ENCODE measurements at regions not wholly inside any gene's neighbourhood (a gene's known extent, or its start where the extent isn't known, plus 50 kb on each side); places are given as distances from the start of the nearest gene placed in this dataset.

DNA sequence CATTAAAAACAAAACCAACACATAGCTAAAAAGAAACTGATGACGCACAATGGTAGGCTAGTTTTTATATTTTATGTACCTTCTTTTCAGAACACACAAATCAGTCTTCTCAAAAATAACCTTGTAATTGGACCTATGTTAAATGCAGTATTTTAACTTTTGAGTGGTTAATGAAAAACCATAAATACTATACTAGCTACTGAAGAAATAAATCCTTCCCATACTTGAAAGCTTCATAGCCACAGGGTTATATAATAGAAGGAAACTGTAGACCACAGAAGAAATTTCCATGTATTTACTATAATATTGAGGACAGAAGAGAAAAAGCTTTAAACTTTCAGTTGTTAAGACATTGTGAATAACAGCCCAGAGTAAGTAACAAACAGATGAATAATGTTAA, 1094.3 kb upstream of the SLC10A2 start:
- Histone ChIP-seq H3K27me3 (no peaks in the 10 kb centered on the region), H3K9me3 (no peaks in the 10 kb centered on the region), H3K27ac (no peak overlapping the region), H3K4me3 (no peak overlapping the region), H3K4me1 (no peaks in the 10 kb centered on the region), H3K36me3 (no peaks in the 10 kb centered on the region)
- intact Hi-C loops (cut with DNase I) = no loop called here
- TF ChIP-seq CTCF (IDR thresholded peaks at IDR 0.05) = no peak
- DNase-seq (ENCODE audit: low spot score in 2 of 2) = no peak

DNA sequence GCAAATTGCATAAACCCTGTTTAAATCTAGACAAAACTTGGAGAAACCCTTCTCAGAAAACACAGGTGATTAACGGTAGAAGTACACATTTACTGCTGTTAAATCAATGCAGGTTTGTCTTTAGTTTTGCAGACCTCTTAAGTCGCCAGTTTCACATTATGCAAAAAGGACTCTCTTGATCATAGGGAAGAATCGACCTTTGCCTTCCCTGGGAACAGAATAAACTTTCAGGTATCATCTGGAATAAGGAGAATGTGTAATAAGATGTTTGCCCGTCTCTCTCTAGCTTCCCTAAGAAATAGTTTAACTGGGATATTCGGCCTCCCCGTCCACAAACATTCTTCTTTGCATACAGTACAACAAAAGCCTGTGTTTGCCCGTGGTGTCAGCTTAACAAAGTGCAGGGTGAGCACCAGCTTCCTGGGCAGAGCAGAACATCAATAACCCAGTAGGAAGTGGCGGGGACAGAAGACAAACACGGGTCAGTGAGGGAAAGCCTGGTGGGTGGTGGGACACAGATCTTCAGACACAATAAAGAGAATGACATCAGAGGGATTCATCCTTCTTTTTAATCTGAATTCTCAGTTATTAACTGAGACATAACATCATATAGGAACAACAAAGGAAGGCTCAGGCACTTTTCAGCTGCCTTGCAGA, 1077.7 kb upstream of the SLC10A2 start:
- Histone ChIP-seq H3K9me3 (no peaks in the 10 kb centered on the region), H3K4me3 (no peak overlapping the region), H3K27me3 (no peaks in the 10 kb centered on the region), H3K36me3 (no peaks in the 10 kb centered on the region), H3K4me1 (no peaks in the 10 kb centered on the region), H3K27ac (no peak overlapping the region)
- no peak for TF ChIP-seq CTCF (IDR thresholded peaks at IDR 0.05)
- intact Hi-C loops (cut with DNase I) = no loop called here
- no peak for DNase-seq (ENCODE audit: low spot score in 2 of 2)

- no peak overlapping the region for H3K4me3 ChIP-seq
- H3K9me3 ChIP-seq = no peaks in the 10 kb centered on the region
- no peak for DNase-seq (ENCODE audit: low spot score in 2 of 2)
- H3K36me3 ChIP-seq = no peaks in the 10 kb centered on the region
- intact Hi-C loops (cut with DNase I) = no loop called here
- H3K4me1 ChIP-seq = no peaks in the 10 kb centered on the region
- no peak for TF ChIP-seq CTCF (IDR thresholded peaks at IDR 0.05)
- no peaks in the 10 kb centered on the region for H3K27me3 ChIP-seq
- no peak overlapping the region for H3K27ac ChIP-seq
Measured at GRCh38 chr13:104140552-104140951, 1074.3 kb upstream of the SLC10A2 start.

DNA sequence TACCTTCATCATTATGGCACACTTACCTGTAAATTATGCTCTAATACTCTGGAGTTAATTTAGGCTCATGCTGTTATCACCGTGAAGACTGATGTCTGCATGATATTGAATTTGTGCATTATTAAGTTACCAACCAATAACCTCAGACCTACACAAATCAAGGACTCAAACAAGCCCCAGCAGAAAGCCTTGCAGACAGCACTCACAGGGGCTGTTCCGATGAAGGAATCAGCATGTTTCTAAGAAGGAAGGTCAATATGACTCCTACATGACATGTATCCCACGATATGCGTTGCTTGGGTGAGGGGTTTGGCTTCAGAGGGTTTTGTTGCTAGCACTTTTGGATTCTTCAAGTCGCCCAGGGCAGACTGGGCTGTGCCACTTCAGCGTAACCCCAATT, 1071.2 kb upstream of the SLC10A2 start:
- no peaks in the 10 kb centered on the region for H3K36me3 ChIP-seq
- H3K9me3 ChIP-seq = no peaks in the 10 kb centered on the region
- H3K27me3 ChIP-seq = no peaks in the 10 kb centered on the region
- no peak overlapping the region for H3K27ac ChIP-seq
- DNase-seq (ENCODE audit: low spot score in 2 of 2) = no peak
- H3K4me3 ChIP-seq = no peak overlapping the region
- H3K4me1 ChIP-seq = no peaks in the 10 kb centered on the region
- TF ChIP-seq CTCF (IDR thresholded peaks at IDR 0.05) = no peak
- intact Hi-C loops (cut with DNase I) = no loop called here

GRCh38 chr13:104132849-104133248, 1066.6 kb upstream of the SLC10A2 start:
- no peak overlapping the region for H3K4me3 ChIP-seq
- H3K4me1 ChIP-seq = no peaks in the 10 kb centered on the region
- H3K27me3 ChIP-seq = no peaks in the 10 kb centered on the region
- H3K27ac ChIP-seq = no peak overlapping the region
- no peaks in the 10 kb centered on the region for H3K36me3 ChIP-seq
- intact Hi-C loops (cut with DNase I) = no loop called here
- no peaks in the 10 kb centered on the region for H3K9me3 ChIP-seq
- DNase-seq (ENCODE audit: low spot score in 2 of 2) = no peak
- no peak for TF ChIP-seq CTCF (IDR thresholded peaks at IDR 0.05)

DNA sequence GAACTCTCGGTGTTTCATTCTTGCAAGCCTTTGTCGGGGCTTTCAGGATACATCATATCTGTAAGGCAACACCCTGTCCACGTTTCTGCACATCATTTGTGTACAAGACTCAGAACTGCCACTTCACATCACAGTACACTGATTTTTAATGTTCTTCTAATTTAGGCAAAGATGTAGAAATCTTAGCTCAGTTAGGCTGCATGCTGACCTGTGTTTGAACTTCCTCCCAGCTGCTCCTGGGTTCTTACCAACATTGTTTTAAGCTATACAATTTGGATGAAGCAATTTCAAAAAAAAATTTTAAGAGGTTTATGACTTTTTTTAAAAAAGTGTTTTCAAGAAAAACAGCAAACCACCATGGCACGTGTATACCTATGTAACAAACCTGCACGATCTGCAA, 1047.9 kb upstream of the SLC10A2 start:
- Histone ChIP-seq H3K9me3 (no peaks in the 10 kb centered on the region), H3K36me3 (no peaks in the 10 kb centered on the region), H3K27ac (no peak overlapping the region), H3K4me3 (no peak overlapping the region), H3K27me3 (no peaks in the 10 kb centered on the region), H3K4me1 (no peaks in the 10 kb centered on the region)
- intact Hi-C loops (cut with DNase I) = no loop called here
- TF ChIP-seq CTCF (IDR thresholded peaks at IDR 0.05) = no peak
- DNase-seq (ENCODE audit: low spot score in 2 of 2) = no peak

Measured in ascending aorta (tissue), 2 donors.